Fibroblast of lung (primary cell): ENCODE measurements at regions not wholly inside any gene's neighbourhood (a gene's known extent, or its start where the extent isn't known, plus 50 kb on each side); places are given as distances from the start of the nearest gene placed in this dataset.

Source experiments
- EZH2 ChIP-seq: IDR thresholded peaks from 2 replicates; pipeline ENCODE4 v1.5.1; 2012; ENCODE audit warnings: low read length, control low read depth, mild to moderate bottlenecking; ENCODE audit errors: missing control alignments
- TF ChIP-seq, protein P1 (sequence below), 2 donors: IDR thresholded peaks in 1 of 2; conservative IDR thresholded peaks in 1 of 2; 1 replicate in 1 of 2; 2 replicates in 1 of 2; pipeline ENCODE4 v1.5.1; 2011 to 2012; ENCODE audit warnings: low read length in 2 of 2, control low read depth in 1 of 2, inconsistent platforms in 1 of 2, low read depth in 1 of 2, mild to moderate bottlenecking in 1 of 2

DNA sequence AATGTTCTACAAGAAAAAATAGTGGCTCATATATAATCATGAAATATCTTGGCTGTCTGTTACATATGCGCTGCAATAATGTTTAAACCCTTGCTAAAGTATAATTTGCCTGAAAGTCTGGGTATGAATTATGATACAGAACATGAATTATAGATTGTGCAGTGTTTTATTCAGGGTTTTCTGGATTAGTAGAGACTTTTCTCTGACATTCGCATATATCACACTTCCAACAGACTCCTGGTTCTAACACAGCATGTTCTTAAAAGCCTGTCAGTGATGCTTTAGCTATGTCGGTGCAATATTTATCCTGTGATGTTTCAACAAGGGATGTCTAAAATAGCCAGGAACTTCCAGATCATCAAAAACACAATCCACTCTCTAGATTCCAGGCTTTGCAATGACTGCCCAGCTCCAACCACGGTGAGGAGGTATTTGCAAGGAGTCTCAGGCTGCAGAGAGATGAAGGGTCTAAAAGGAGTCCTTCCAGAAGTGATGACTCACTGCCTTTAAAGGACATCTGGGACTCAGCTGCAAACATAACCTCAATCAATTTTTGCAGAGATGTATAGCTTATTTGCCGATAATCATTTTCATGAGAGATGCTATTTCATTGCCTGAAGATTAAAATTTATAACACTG lies 69.4 kb downstream of the RWDD4 start:
- TF ChIP-seq, protein P1, sequence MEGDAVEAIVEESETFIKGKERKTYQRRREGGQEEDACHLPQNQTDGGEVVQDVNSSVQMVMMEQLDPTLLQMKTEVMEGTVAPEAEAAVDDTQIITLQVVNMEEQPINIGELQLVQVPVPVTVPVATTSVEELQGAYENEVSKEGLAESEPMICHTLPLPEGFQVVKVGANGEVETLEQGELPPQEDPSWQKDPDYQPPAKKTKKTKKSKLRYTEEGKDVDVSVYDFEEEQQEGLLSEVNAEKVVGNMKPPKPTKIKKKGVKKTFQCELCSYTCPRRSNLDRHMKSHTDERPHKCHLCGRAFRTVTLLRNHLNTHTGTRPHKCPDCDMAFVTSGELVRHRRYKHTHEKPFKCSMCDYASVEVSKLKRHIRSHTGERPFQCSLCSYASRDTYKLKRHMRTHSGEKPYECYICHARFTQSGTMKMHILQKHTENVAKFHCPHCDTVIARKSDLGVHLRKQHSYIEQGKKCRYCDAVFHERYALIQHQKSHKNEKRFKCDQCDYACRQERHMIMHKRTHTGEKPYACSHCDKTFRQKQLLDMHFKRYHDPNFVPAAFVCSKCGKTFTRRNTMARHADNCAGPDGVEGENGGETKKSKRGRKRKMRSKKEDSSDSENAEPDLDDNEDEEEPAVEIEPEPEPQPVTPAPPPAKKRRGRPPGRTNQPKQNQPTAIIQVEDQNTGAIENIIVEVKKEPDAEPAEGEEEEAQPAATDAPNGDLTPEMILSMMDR (conservative IDR thresholded peaks at IDR 0.05 in 1 of 2, IDR thresholded peaks at IDR 0.05 in 1 of 2; ENCODE audit: low read depth in 1 of 2, low read length in 2 of 2), result no peak
- TF ChIP-seq EZH2, result no peak
